Left lung (tissue), 4 donors: ENCODE measurements at regions not wholly inside any gene's neighbourhood (a gene's known extent, or its start where the extent isn't known, plus 50 kb on each side); places are given as distances from the start of the nearest gene placed in this dataset.

ENCODE experiments used
- ATAC-seq: fragments of 200-7000 bp; cut with Tn5 transposase; one replicate; pipeline ENCODE4 v1.9.1; 2020; ENCODE audit warnings: moderate library complexity
- DNase-seq, 4 donors: peaks; one replicate each; pipeline ENCODE4 v3.0.0-alpha.2; 2013 to 2020
- H3K27ac ChIP-seq, 2 donors: fragments of 200-600 bp; sonication (generic) in 1 of 2; one replicate each; pipeline versions ENCODE4 v1.5.0 to v1.8.0; 2020 to 2021
- H3K27me3 ChIP-seq, 2 donors: fragments of 200-600 bp; sonication (generic) in 1 of 2; one replicate each; pipeline versions ENCODE4 v1.5.0 to v1.8.0; 2020 to 2021
- H3K36me3 ChIP-seq, 2 donors: fragments of 200-600 bp; sonication (generic) in 1 of 2; one replicate each; pipeline versions ENCODE4 v1.5.0 to v1.8.0; 2020 to 2021
- H3K4me1 ChIP-seq, 2 donors: fragments of 200-600 bp; one replicate each; pipeline ENCODE4 v1.8.0; 2021
- H3K4me3 ChIP-seq, 2 donors: fragments of 200-600 bp; sonication (generic) in 1 of 2; one replicate each; pipeline versions ENCODE4 v1.5.0 to v1.8.0; 2020 to 2021; ENCODE audit warnings: mild to moderate bottlenecking in 1 of 2
- H3K9me3 ChIP-seq, 2 donors: fragments of 200-600 bp; sonication (generic) in 1 of 2; one replicate each; pipeline versions ENCODE4 v1.5.0 to v1.8.0; 2020 to 2021
- intact Hi-C, 2 donors: fragments of 100-400 bp; cut with DNase I; formaldehyde crosslinking; loops; one replicate each; pipeline versions ENCODE4 v1.11.2 to v1.14.2; 2022
- TF ChIP-seq, protein P1 (sequence below), 2 donors: fragments of 200-600 bp; sonication (generic) in 1 of 2; IDR thresholded peaks; one replicate each; pipeline versions ENCODE4 v1.5.0 to v1.8.0; 2021; ENCODE audit warnings: antibody characterized with exemption in 2 of 2
- donor health status: DM: no; HTN: yes; CAD: no.
- donor health status: DM: no; HTN: no; CAD: no.

DNA sequence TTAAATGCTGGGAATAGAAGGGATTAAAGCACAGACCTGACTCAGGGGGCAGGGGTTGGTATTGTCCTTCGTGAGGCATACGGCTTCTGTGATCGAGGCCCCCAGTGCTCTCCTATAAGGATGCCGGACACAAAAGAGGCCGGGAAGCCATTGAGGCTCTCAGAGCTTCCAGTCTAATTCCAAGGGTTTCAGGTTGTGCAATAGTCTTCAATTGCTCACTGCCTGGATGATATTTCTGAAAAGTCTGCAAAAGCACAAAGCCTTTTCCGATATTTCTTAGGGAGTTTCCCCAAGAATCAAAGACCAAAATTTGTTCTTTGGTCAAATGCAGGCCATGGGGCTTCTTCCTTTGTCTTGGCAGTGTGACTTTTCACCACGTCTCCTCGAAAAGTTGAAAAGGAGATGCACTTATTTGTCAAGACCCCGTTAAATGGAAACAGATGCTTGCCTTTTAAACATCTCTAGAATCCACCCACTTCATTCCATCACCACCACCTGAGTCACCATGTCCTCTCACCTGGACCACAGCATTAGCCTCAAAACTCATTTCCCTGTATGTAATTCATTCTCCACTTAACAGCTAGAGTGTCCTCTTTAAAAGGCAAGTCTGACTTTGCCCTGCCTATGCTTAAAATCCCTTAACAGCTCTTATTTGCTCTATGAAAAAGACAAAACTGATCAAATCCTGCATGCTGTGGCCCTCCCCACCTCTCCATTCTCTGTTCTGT is 134.8 kb upstream of the NAMPT start:
- Histone ChIP-seq H3K4me3 (no peak overlapping the region), H3K4me1 (peaks cover 18 to 96% of the 10 kb centered on the region in 2 donors), H3K27ac (peak overlapping the region in 1 of 2 donors; percentile 95), H3K27me3 (no peaks in the 10 kb centered on the region), H3K36me3 (no peaks in the 10 kb centered on the region), H3K9me3 (peaks cover 0 to 4% of the 10 kb centered on the region in 2 donors)
- DNase-seq (no peak), ATAC-seq (peak; percentile 16)
- TF ChIP-seq, protein P1, sequence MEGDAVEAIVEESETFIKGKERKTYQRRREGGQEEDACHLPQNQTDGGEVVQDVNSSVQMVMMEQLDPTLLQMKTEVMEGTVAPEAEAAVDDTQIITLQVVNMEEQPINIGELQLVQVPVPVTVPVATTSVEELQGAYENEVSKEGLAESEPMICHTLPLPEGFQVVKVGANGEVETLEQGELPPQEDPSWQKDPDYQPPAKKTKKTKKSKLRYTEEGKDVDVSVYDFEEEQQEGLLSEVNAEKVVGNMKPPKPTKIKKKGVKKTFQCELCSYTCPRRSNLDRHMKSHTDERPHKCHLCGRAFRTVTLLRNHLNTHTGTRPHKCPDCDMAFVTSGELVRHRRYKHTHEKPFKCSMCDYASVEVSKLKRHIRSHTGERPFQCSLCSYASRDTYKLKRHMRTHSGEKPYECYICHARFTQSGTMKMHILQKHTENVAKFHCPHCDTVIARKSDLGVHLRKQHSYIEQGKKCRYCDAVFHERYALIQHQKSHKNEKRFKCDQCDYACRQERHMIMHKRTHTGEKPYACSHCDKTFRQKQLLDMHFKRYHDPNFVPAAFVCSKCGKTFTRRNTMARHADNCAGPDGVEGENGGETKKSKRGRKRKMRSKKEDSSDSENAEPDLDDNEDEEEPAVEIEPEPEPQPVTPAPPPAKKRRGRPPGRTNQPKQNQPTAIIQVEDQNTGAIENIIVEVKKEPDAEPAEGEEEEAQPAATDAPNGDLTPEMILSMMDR (IDR thresholded peaks at IDR 0.05), result no peak
- intact Hi-C loops, result no loop called here

DNA sequence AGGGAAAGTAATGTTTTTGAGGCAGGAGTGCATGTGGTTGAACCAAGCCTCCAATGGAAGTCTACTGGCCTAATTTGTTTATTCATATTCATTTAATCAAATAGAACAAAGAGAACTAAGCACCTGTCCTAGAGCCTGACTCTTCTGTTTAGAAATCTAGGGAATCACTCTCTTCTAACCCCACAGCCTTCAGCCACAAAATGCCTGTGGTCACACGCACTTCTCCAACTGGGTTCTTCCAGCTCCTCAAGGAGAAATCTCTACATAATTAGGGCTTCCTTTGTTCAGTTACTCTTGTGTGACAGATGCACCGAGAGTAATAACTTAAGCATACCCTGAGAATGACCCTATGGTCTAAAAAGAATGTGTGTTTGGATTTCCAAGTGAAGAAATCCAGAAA is 133.7 kb upstream of the NAMPT start:
- no peaks in the 10 kb centered on the region for H3K27me3 ChIP-seq
- H3K36me3 ChIP-seq, result no peaks in the 10 kb centered on the region
- H3K27ac ChIP-seq, result peak overlapping the region in 1 of 2 donors; percentile 95
- no peak overlapping the region for H3K4me3 ChIP-seq
- no peak for ATAC-seq
- intact Hi-C loops, result no loop called here
- TF ChIP-seq, protein P1 (IDR thresholded peaks at IDR 0.05), result no peak
- H3K4me1 ChIP-seq, result peaks cover 18 to 85% of the 10 kb centered on the region in 2 donors
- peaks cover 0 to 4% of the 10 kb centered on the region in 2 donors for H3K9me3 ChIP-seq
- DNase-seq, result no peak

DNA sequence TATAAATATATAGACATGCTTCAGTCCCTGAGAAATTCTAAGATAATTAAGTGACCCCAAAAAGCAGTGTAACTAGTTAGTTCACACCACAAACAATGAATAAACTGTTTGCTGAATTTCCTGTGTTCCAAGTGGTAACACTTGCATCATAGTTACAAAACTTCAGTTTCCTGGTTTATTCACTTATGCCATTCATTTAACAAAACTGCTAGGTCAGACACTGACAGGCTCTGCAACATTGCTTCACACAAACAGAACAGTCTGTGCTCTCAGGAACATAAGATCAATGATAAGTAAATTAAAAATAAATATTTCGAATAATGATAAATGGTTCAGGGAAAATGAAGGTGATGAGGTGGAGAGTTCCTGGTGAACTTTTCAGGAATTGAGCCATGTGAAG is 133.3 kb upstream of the NAMPT start:
- intact Hi-C loops, result no loop called here
- DNase-seq (peak in 1 of 4 donors; percentile 28), ATAC-seq (peak; percentile 40)
- H3K36me3 ChIP-seq, result no peaks in the 10 kb centered on the region
- no peaks in the 10 kb centered on the region for H3K27me3 ChIP-seq
- peak overlapping the region in 1 of 2 donors; percentile 95 for H3K27ac ChIP-seq
- H3K4me3 ChIP-seq, result no peak overlapping the region
- peaks cover 18 to 80% of the 10 kb centered on the region in 2 donors for H3K4me1 ChIP-seq
- H3K9me3 ChIP-seq, result peaks cover 0 to 4% of the 10 kb centered on the region in 2 donors
- TF ChIP-seq, protein P1 (IDR thresholded peaks at IDR 0.05), result no peak

DNA sequence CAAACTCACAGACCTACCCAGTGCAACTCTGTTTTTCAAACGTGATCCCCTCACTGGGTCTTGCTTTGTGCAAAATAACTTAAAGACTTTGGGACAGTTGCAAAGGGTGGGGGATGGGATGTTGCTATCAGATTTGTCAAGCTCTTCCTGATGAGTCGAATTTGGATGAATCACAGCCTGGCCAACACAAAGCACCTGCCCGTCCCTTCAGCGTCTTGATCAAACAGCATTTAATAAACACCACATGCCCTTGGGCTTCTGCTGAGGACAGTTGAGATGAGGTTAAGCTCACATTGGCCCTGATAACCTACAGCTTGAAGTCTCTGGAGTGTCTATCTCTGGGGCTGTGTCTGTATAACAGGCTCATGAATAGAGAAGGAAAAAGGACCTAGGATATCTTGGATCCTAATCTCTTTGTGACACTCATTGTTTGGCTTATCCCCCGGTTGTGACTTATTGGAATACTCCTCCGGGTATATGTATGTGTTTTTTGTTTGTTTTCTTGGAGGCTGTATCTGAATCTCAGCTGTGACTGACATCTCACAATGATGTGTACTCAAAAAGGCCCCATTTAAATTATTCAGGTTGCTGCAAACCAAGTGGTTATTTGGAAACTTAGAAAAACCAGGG is 132.6 kb upstream of the NAMPT start:
- no peak overlapping the region for H3K4me3 ChIP-seq
- peak overlapping the region in 1 of 2 donors; percentile 95 for H3K27ac ChIP-seq
- no peak for ATAC-seq
- TF ChIP-seq, protein P1 (IDR thresholded peaks at IDR 0.05), result no peak
- H3K9me3 ChIP-seq, result peaks cover 0 to 4% of the 10 kb centered on the region in 2 donors
- peaks cover 18 to 73% of the 10 kb centered on the region in 2 donors for H3K4me1 ChIP-seq
- intact Hi-C loops, result no loop called here
- no peak for DNase-seq
- no peaks in the 10 kb centered on the region for H3K36me3 ChIP-seq
- H3K27me3 ChIP-seq, result no peaks in the 10 kb centered on the region

DNA sequence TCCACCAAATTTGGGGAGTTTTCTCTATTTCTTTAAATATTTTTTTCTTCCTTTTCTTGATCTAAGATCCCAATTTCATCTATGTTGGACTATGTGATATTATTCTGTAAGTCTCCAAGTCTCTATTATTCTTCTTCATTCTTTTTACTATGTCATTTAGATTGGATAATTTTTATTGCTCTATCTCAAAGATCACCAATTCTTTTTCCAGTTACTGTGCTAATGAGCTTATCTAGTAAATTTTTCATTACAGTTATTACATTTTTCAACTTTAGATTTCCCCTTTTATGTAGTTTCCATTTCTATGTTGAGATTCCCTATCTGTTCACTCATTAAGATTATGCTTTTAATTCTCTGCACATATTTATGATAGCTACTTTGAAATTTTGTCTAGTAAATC is 131.6 kb upstream of the NAMPT start:
- Histone ChIP-seq H3K27me3 (no peaks in the 10 kb centered on the region), H3K9me3 (peaks cover 0 to 4% of the 10 kb centered on the region in 2 donors), H3K27ac (peak overlapping the region in 1 of 2 donors; percentile 95), H3K4me3 (no peak overlapping the region), H3K4me1 (peaks cover 12 to 64% of the 10 kb centered on the region in 2 donors), H3K36me3 (no peaks in the 10 kb centered on the region)
- intact Hi-C loops, result no loop called here
- no peak for DNase-seq
- ATAC-seq, result no peak
- TF ChIP-seq, protein P1 (IDR thresholded peaks at IDR 0.05), result no peak
